ENCODE measurements at regions not wholly inside any gene's neighbourhood (a gene's known extent, or its start where the extent isn't known, plus 50 kb on each side); places are given as distances from the start of the nearest gene placed in this dataset.
"Not testable (repeated sequence)": the region's sequence is repeated elsewhere in the genome, so short reads cannot be mapped to it uniquely, and the experiment has no call there.

DNA sequence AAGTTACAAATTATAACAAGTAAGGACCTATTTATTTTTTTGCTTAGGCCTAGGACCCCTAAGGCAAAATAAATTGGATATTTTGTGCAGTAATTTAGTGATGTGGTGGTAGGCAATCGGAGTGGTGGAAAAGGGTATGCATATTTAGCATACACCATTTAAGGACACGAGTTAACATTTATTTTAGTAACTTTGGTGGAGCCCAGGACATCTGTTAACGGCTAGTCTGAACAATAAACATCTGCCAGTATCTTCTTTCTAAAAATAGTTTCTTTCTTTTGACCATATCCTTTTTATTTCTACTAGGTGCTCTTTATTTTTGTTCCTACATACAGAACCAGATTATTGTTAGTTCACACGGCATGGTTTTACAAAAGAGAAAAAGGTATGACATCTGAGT, 326.3 kb downstream of the CHL1 start:
- no peak for DNase-seq (ENCODE audit: low read depth in 2 of 2)

DNA sequence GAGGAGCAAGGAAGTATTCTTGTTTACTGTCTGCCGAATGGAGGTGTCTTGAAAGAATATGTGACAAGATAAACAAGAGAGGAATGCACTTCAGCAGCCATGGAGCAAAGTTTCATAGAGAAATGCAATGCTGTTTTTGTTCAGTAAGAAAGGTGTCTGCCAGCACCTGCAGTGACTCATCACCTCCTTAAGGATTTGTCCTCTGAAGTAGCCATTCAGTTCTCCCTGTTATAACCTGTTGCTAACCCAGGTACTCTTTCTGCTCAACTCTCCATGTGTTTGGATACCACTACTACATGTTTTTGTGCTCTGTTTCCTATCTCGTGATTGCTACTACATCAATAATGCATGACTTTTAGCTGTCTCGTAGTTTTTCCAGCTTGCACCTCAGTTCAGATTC, 328.9 kb downstream of the CHL1 start:
- DNase-seq (ENCODE audit: low read depth in 2 of 2) = no peak

DNA sequence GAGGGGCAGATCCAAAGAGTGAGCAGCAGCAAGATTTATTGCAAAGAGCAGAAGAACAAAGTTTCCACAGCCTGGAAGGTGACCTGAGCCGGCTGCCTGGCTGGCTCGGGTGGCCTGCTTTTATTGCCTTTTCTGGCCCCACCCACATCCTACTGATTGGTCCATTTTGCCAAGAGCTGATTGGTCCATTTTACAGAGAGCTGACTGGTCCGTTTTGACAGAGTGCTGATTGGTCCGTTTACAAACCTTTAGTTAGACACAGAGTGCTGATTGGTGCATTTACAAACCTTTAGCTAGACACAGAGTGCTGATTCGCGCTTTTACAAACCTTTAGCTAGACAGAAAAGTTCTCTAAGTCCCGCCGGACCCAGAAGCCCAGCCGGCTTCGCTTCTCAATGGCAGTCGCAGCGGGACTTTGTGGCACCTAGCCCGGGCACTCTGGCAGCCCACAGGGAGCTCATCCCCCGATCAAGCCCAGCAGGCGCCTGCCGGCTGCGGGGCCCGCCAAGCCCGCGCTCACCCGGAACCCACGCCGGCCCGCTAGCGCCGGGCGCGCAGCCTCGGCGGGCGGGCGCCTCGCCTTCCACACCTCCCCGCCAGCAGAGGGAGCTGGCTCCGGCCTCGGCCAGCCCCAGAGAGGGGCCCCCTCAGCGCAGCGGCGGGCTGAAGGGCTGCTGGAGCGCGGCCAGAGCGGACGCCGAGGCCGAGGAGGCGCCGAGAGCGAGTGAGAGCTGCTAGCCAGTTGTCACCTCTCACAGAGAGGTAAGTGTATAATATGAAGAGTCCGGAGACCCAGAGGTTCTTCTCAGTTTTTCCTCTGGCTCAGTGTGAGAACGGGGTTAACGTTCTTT, 339.2 kb downstream of the CHL1 start:
- DNase-seq (ENCODE audit: low read depth in 2 of 2) = no peak

DNA sequence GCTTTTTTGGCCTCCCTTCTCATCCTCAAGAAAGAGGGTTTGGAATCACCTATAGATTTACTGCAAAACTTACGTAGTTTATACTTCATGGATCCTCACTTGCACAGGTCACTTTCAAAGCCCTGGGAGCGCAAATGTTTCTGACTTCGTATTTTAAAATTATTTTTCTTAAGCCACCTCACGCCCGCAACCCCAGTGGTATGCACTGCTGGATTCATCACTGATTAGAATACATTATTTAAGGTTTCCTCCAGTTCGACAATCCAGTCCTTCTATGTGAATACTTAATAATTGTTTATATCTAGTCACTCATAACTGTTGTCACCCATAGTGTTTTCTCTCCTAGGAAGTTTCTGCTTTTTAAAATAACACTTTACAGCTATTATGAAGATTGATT, 339.9 kb downstream of the CHL1 start:
- DNase-seq (ENCODE audit: low read depth in 2 of 2) = no peak

DNA sequence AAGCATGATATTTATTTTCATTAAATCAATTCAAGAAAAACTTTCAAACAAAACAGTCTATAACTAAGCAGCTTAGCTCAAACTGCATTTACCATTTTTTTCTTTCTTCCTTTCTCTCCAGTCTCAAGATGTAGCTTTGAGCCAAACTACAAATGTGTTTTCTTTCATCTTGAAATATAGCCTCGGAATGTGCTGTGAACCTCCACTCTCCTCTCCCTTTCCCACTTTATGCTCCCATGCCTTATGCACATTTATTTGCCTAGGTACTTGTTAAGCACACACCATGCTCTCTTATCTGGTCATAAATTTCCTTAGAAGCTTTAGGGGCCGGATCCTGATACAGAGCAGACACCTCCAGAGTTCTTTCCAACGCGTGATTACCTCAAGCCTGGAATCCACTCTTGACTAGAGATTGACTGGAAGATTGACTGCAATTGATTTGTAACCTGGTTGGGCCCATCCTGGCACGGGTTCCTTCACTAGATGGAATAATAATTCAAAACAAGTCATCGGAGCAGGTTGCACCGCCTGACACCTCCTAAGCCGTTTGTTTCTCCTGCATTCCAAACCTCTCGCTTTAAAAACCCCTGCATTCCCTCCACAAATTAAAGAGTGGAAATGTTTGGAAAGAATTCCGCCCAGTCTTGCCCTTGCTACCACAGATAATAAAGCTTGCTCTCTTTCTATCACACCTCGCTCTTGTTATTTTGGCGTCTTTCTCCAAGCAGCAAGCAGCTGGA, 344.7 kb downstream of the CHL1 start:
- DNase-seq (ENCODE audit: low read depth in 2 of 2) = no peak

DNA sequence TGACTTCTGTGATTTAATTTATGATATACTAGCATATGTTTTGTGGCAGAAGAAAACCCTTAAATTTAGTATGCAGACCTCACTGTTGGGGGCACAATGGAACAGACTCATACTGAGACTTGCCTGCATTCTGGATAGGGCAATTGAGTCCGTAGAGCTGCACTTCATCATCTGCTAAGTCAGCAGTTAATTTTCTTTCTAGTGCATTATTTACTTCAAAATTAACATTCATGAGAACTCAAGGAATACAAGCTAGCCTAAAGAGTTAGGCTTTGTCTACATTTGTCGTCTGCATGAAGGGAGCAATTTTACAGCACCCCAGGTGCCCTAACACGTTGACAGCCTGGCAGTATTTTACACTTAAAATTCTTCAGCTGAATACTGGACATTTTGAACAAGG, 345.5 kb downstream of the CHL1 start:
- DNase-seq (ENCODE audit: low read depth in 2 of 2) = no peak

DNA sequence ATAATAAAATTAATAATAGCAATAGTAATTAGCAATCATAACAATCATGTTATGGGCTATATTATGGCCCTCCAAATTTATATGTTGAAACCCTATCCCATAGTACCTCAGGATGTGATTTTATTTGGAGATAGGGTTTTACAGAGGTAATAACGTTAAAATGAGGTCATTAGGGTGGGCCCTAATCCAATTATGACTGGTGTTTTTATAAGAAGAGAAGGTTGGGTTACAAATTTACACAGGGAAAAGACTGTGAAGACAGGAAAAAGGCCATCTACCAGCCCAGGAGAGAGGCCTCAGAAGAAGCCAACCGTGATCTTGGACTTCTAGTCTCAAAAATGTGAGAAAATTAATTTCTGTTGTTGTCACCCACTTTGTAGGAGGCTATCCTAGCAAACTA, 353.1 kb downstream of the CHL1 start:
- no peak for DNase-seq (ENCODE audit: low read depth in 2 of 2)

DNA sequence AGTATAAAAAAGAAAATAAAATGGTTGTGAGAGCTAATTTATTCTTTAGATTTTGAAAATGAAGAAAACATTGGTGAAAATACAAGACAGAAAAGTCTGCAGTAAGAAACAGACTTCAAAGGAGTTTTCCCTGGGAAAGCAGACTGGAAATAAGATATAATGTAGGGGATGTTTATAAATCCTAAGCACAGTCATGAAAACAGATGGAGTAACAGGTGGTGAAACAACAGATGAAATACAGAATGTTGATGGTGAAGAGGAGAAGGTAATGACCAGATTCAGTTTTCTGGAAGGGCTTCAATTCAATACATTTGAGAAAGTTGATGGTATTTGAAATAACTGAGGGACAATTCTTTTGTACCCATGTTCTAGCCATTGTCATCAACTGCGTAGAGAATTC, 353.9 kb downstream of the CHL1 start:
- DNase-seq (ENCODE audit: low read depth in 2 of 2) = no peak

DNA sequence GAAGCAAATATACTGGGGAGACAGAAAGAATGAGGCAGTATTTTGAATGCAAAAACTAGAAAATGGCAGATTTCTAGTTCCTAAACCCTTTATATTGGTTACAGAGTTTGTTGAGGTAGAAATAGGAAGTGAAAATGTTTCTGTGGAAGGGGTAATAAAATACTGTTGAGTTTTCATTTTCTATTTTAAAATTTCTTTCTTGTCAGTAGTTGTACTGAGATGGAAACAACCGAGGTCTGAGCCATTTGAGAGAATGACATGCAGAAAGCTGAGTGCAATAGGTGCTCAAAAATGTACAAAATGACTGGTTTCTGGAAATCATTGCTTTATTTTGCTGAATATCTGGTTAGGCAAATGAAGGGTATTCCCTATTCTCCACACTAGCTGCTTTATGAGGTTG, 361.4 kb downstream of the CHL1 start:
- DNase-seq (ENCODE audit: low read depth in 2 of 2) = no peak

DNA sequence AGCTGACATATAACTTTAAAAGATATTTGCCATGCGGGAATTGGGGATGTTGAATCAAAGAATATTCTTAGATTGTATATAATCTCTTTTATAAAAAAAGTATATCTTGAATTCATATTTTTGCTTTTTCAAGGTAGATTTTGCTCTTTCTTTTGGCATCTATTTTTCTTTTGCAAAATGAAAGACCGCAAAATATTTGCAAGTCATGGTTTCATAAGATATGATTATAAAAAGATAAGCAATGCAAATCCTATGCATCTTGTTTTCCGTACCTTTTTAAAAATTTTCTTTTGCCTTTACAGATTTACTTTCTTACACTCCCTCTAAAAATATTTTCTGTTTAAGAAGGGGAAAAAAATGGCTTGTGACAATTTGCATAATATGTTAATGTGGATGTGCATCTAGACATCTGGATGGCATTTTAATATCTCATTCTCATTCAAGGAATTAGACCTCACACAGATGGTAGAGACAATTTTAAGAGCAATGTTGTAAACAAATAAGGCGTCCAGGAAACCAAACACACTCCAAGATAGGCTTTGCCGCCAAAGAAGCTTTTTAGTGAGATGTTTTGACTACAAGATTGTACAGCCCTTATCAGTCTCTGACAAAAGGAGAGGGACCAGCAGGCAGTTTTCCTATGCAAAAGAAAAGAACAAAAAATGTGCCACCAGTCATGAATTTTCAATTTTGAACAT, 371.1 kb downstream of the CHL1 start:
- DNase-seq (ENCODE audit: low read depth in 2 of 2) = no peak

DNA sequence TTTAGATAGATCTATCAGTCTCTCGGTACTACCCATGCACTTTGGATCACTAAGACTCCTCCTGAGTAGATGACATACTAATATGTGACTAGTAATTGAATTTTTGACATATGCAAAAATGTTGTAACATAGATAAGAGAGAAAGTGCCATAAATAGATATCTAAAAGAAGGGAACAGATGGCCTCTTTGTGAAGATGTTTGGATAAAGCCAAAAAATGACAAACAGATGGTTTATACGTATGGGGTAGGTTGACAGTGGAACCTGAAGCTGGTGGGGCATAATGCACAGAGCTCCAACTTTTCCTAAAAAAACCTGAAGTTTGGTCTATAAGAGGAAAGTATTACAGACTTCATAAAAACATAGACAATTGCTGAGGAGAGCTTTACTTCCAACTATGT, 383.0 kb downstream of the CHL1 start:
- DNase-seq (ENCODE audit: low read depth in 2 of 2) = not testable (repeated sequence)

DNA sequence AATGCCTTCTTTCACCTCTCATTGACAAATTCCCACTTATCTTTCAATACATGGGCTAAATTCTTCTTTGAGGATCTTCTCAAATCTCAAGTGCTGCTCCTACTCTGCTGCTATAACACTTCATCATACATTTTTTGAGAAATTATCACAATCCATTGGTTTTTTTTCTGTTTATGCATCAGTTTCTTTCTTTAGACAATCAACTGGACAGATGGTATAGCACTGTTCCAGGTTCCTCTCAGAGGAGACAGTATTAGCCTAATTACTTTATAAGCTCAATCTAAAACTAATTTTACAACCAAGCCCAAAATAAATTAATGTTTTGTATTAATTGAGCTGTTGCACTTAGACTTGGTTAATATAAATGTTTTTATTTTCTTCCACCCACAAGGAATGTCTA, 392.5 kb downstream of the CHL1 start:
- DNase-seq (ENCODE audit: low read depth in 2 of 2) = not testable (repeated sequence)

DNA sequence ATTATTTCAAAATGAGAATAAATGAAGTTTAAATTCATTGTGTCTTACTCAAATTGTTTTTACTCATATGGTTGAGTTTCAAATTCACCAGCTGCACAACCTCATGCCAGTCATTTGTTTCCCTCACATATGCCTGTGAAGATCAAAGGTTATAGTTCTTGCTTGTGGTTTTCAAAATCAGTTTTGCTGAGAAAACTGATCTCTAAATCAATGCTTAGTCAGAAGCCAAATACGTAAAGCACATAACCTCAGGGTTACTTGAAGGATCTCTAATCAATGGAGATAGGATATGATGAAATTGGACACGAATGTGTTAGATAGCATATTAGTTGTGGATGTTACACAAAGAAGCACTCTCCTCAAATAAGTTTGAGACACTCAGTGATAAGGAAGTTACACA, 400.7 kb downstream of the CHL1 start:
- DNase-seq (ENCODE audit: low read depth in 2 of 2) = not testable (repeated sequence)

DNA sequence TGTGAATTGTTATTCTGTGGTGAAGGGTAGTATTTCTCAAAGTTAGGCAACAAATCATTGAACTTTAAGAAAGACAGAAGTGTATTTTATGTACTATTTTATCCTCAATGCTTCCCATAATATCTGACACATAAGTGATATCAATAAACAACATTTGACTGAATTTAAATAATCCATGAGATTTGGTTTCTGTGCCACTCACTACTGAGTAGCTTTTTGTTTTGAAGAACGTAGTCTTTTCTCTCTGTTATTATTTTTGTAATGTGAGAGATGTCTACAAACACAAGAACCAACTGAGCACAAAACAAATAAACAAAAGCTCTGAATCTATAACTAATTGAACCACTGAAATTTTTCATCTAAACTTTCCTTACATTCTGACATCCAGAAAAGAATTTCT, 401.2 kb downstream of the CHL1 start:
- not testable (repeated sequence) for DNase-seq (ENCODE audit: low read depth in 2 of 2)

DNA sequence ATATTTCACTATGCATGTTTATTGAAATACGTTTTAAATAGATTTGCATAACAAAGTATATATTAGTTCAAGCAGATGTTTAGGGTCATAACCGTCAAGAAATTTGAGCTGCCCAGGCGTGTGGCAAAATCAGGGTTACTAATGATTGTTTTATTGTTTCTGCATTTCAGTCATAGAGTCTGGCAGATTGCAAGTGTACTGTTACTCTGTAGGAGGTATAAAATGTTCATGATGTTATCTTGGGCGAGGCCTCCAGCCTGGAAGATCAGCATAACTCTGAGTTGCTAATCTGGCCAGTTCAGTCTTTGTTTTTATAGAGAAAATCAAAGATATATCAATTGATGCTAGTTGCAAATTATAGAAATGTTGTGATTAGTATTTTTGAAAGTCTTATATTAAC, 410.9 kb downstream of the CHL1 start:
- not testable (repeated sequence) for DNase-seq (ENCODE audit: low read depth in 2 of 2)

DNA sequence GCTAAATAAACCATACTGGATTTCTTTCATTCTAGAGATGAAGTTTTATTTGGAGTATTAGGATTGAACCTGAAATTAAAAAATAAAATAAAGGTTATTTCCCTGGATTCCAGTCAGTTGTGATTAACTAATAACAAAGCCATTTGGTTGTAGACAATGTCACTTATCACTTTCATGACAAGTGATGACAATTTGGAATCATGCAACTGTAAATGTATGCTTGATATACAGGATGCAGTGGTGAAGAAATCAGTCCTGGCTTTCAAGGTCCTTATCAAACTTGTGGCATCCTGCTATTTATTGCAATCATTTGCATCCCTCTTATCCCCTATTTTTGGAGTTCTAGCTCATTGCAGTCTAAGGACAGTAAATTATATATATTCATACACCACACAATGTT, 425.2 kb downstream of the CHL1 start:
- no peak for DNase-seq (ENCODE audit: low read depth in 2 of 2)

DNA sequence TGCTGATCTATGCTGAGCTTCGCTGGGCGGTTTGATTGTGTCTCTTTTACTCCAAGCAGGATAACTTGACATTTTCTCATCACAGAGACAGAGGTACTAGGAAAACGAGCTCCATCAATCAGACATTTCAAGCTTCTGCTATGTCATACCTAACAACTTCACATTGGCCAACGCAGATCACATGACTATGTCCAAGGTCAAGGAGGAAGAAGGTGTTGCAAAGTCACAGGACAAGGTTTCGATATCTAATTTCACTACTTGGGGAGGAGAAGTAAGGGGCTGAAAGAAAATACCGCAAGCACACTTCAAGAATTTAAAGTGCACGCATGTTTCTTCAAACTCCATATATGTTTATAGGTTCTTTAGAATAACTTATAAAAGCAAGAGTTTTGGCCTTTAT, 425.8 kb downstream of the CHL1 start:
- no peak for DNase-seq (ENCODE audit: low read depth in 2 of 2)

DNA sequence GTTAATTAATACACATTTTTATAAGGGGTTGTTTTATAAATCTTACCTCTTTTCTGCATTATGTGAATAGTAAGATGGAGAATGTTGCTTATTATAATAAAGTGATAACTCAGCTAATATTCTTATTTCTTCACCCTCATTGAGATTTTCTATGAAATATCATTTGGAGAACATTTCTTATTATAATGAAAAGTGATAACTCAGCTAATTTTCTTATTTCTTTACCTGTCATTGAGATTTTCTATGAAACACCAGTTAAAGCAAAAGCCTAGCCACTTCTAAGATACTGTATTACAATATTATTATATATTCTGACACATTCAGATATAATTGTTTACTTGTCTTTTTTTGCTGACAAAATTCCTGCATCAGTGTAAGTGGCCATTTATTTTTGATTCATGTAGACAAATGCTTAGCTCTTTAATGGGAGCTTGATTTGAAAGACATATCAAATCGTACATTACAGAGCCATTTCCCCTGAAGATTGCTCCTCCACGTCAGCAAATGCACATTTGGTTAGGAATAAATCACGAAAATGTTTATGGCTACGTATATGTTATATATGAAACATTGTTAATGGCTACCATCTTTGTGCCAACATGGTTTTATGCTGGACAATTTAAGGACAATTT, 427.5 kb downstream of the CHL1 start:
- no peak for DNase-seq (ENCODE audit: low read depth in 2 of 2)

DNA sequence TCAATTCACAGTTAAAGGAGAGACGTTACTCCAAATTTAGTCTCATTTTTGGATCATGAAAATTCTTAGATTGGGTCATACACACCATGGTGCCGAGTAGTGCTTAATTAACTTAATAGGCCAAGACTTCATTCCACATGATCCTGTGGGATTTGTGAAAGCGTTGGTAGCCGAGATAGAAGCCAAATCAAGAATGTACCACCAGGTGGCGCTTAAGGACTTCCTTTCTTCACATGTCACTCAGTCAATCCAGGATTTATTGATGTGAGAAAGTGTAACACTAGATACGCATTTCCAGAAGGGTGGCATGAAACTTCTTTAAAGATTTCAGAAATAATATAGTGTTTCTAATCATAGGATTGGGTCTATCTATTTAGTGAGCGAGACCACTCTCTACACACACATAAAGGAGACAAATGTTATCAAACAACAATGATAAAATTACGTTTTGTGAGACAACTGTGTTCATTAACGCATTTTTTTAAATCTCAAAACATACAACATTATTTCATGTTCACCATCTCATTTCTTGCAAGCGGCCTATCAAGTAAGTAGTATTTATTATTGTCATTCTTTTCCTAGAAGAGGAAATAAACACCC, 436.1 kb downstream of the CHL1 start:
- DNase-seq (ENCODE audit: low read depth in 2 of 2) = peak; percentile 14 to 17

DNA sequence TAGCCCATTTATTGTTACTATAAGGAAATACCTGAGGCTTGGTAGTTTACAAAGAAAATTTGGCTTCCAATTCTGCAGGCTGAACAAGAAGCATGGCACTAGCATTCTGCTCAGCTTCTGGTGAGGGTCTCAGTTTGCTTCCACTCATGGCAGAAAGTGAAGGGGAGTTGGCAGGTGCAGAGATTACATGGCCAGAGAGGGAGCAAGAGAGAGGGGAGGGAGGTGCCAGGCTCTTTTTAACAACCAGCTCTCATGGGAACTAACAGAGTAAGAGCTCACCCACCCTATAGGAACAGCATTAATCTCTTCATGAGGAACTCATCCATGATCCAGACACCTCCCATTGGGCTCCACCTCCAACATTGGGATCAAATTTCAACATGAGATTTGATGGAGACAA, 437.9 kb downstream of the CHL1 start:
- DNase-seq (ENCODE audit: low read depth in 2 of 2) = no peak

DNA sequence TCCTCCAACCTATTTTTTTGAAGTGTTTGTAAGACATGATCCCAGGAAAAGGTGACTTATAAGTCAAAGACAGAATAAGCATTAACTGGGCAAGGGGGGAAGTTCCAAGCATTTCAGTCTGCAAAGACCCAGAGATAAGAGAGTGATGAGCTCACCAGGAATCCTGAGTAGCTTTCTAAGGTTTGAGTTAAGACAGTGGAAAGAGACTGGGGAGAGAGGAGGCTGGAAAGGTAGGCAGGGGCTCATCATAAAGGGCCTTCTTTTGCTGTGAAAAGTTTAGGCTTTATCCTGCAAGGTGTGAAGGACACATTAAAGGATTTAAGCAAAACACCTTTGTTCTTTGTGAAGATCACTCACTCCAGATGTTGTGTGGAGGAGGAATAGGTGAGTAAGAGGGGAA, 438.8 kb downstream of the CHL1 start:
- no peak for DNase-seq (ENCODE audit: low read depth in 2 of 2)

DNA sequence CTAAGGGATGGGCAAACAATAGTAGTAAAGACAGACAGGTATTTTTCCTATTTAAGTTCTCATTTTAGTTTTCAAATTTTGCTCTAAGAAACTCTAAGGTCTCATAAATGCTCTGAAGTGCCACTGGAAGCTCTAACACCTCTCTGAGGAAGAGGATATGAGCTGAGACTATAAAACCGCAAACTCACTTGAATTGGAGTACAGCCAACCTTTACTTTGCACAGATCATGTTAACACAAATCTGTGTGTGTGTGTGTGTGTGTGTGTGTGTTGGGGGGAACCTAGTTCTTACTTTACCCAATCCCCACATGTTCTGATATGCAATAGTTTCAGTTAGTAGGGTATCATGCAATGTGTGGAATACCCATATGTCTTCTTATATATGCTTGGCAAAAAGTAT, 446.8 kb downstream of the CHL1 start:
- DNase-seq (ENCODE audit: low read depth in 2 of 2) = no peak

All from fibroblast of skin of left quadriceps (primary cell).